Neural progenitor cell (in vitro differentiated cells): ENCODE measurements at regions not wholly inside any gene's neighbourhood (a gene's known extent, or its start where the extent isn't known, plus 50 kb on each side); places are given as distances from the start of the nearest gene placed in this dataset.

ENCODE experiments used
- CTCF ChIP-seq: fragments of 200-600 bp; sonication (generic); IDR thresholded peaks from 2 replicates; pipeline ENCODE4 v1.5.1; 2017; ENCODE audit warnings: antibody characterized with exemption, mild to moderate bottlenecking
- EZH2 ChIP-seq: fragments of 200-600 bp; sonication (generic); IDR thresholded peaks from 2 replicates; pipeline ENCODE4 v1.6.1; 2017; ENCODE audit warnings: antibody characterized with exemption, mild to moderate bottlenecking, moderate library complexity
- EZH2phosphoT487 ChIP-seq: fragments of 200-600 bp; sonication (generic); IDR thresholded peaks from 2 replicates; pipeline ENCODE4 v1.6.1; 2017; ENCODE audit warnings: antibody characterized with exemption

DNA sequence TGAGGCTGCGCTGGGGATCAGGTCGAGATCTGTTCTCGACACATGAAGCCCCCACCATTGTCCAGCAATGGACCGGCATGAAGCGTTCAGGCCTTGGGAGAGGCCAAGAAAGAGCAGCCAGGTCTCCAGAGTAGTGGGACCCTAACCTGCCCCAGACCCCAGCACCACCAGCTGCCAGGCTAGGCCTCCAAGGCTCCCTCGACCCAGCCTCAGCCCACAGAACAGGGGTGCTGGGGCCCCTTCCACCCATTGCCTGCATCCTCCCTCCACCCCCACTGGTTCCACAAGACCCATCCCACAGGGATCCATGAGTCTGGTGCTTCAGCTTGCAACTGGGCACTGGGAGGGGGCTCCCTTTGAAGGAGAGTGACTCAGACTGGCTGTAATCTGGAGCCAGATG, 120.3 kb downstream of the TUBA3C start:
- TF ChIP-seq EZH2 = no peak
- TF ChIP-seq CTCF = no peak
- TF ChIP-seq EZH2phosphoT487 = no peak
